ENCODE measurements at regions not wholly inside any gene's neighbourhood (a gene's known extent, or its start where the extent isn't known, plus 50 kb on each side); places are given as distances from the start of the nearest gene placed in this dataset.
"Not testable (repeated sequence)": the region's sequence is repeated elsewhere in the genome, so short reads cannot be mapped to it uniquely, and the experiment has no call there.

GRCh38 chr5:1574023-1574318 lies 50.2 kb upstream of the LPCAT1 start:
- H3K79me2 ChIP-seq (ENCODE audit: low read length); H3F3A ChIP-seq (ENCODE audit: insufficient read depth, low read length); H3K27ac ChIP-seq (ENCODE audit: low read length); H2AFZ ChIP-seq (ENCODE audit: low read length); H4K20me1 ChIP-seq (ENCODE audit: insufficient read depth, low read length); H3K4me1 ChIP-seq (ENCODE audit: low read length); H3K9ac ChIP-seq (ENCODE audit: low read length); H3K9me2 ChIP-seq (replicated peaks; ENCODE audit: insufficient read depth, low read length); H3K27me3 ChIP-seq (replicated peaks; ENCODE audit: insufficient read depth, low read length); H3K36me3 ChIP-seq (replicated peaks; ENCODE audit: insufficient read depth, low read length); H3K4me2 ChIP-seq (ENCODE audit: low read depth, low read length); H3K9me3 ChIP-seq (replicated peaks; ENCODE audit: insufficient read depth, low read length); H3K4me3 ChIP-seq (ENCODE audit: low read length); DNase-seq: not testable (repeated sequence)

GRCh38 chr5:1573217-1574022 lies 49.7 kb upstream of the LPCAT1 start:
- H3K9me3 ChIP-seq (replicated peaks; ENCODE audit: insufficient read depth, low read length); DNase-seq; H3K27ac ChIP-seq (ENCODE audit: low read length); H3K36me3 ChIP-seq (replicated peaks; ENCODE audit: insufficient read depth, low read length); H3K27me3 ChIP-seq (replicated peaks; ENCODE audit: insufficient read depth, low read length); H3K9me2 ChIP-seq (replicated peaks; ENCODE audit: insufficient read depth, low read length); H4K20me1 ChIP-seq (ENCODE audit: insufficient read depth, low read length); H3K79me2 ChIP-seq (ENCODE audit: low read length); H3F3A ChIP-seq (ENCODE audit: insufficient read depth, low read length); H3K9ac ChIP-seq (ENCODE audit: low read length); H2AFZ ChIP-seq (ENCODE audit: low read length); H3K4me1 ChIP-seq (ENCODE audit: low read length); H3K4me2 ChIP-seq (ENCODE audit: low read depth, low read length); H3K4me3 ChIP-seq (ENCODE audit: low read length): not testable (repeated sequence)
